ENCODE measurements at regions not wholly inside any gene's neighbourhood (a gene's known extent, or its start where the extent isn't known, plus 50 kb on each side); places are given as distances from the start of the nearest gene placed in this dataset.

DNA sequence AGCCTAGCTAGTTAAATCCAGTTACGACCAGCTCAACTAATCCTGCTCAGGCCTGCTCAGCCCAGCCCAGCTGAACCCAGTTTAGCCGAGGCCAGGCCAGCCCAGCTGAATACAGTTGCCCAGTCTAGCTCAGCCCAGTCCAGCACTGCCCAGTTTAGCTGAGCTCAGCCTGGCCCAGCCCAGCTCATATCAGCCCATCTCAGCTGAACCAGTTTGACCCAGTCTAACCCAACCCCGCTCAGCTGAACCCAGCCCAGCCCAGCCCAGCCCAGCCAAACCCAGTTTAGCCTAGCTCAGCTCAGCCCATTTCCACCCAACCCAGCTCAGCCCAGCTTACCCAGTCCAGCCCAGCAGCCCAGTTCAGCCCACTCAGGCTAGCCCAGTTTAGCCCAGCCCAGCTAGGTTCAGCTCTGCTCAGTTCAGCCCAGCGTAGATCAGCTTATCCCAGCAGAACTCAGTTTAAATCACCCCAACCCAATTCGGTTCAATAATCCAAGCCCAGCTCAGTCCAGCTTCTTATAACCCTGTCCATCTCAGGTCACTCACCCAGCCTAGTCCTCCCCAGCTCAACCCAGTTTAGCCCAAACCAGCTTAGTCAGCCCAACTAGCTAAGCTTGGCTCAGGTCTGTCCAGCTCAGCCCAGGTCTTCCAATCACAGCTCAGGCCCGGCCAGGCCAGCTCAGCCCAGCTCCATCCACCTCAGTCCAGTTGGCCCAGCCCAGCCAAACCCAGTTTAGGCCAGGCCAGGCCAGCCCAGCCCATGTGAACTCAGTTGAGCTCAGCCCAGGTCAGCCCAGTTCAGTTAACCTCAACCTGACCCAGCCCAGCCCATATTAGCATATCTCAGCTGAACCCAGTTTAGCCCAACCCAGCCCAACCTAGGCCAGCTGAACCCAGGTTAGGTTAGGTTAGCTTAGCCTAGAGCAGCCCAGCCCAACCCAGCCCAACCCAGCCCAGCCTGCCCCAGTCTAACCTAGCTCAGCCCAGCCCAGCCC is 76.7 kb downstream of the TMEM121 start:
- TF ChIP-seq, protein P1, sequence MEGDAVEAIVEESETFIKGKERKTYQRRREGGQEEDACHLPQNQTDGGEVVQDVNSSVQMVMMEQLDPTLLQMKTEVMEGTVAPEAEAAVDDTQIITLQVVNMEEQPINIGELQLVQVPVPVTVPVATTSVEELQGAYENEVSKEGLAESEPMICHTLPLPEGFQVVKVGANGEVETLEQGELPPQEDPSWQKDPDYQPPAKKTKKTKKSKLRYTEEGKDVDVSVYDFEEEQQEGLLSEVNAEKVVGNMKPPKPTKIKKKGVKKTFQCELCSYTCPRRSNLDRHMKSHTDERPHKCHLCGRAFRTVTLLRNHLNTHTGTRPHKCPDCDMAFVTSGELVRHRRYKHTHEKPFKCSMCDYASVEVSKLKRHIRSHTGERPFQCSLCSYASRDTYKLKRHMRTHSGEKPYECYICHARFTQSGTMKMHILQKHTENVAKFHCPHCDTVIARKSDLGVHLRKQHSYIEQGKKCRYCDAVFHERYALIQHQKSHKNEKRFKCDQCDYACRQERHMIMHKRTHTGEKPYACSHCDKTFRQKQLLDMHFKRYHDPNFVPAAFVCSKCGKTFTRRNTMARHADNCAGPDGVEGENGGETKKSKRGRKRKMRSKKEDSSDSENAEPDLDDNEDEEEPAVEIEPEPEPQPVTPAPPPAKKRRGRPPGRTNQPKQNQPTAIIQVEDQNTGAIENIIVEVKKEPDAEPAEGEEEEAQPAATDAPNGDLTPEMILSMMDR (IDR thresholded peaks at IDR 0.05; ENCODE audit: low read depth, low read length, missing input control), result no peak
- TF ChIP-seq, protein P2, sequence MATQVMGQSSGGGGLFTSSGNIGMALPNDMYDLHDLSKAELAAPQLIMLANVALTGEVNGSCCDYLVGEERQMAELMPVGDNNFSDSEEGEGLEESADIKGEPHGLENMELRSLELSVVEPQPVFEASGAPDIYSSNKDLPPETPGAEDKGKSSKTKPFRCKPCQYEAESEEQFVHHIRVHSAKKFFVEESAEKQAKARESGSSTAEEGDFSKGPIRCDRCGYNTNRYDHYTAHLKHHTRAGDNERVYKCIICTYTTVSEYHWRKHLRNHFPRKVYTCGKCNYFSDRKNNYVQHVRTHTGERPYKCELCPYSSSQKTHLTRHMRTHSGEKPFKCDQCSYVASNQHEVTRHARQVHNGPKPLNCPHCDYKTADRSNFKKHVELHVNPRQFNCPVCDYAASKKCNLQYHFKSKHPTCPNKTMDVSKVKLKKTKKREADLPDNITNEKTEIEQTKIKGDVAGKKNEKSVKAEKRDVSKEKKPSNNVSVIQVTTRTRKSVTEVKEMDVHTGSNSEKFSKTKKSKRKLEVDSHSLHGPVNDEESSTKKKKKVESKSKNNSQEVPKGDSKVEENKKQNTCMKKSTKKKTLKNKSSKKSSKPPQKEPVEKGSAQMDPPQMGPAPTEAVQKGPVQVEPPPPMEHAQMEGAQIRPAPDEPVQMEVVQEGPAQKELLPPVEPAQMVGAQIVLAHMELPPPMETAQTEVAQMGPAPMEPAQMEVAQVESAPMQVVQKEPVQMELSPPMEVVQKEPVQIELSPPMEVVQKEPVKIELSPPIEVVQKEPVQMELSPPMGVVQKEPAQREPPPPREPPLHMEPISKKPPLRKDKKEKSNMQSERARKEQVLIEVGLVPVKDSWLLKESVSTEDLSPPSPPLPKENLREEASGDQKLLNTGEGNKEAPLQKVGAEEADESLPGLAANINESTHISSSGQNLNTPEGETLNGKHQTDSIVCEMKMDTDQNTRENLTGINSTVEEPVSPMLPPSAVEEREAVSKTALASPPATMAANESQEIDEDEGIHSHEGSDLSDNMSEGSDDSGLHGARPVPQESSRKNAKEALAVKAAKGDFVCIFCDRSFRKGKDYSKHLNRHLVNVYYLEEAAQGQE (IDR thresholded peaks at IDR 0.05), result no peak
- no peak for TF ChIP-seq GABPA (IDR thresholded peaks at IDR 0.05 in 1 of 2, conservative IDR thresholded peaks at IDR 0.05 in 1 of 2)
- no peak for TF ChIP-seq FOXA2 (IDR thresholded peaks at IDR 0.05)
- TF ChIP-seq RXRA (IDR thresholded peaks at IDR 0.05), result peak in 1 of 2 donors; percentile 98
